GM19452 (cell line): ENCODE measurements at regions not wholly inside any gene's neighbourhood (a gene's known extent, or its start where the extent isn't known, plus 50 kb on each side); places are given as distances from the start of the nearest gene placed in this dataset.
"Not testable (repeated sequence)": the region's sequence is repeated elsewhere in the genome, so short reads cannot be mapped to it uniquely, and the experiment has no call there.

Source experiments
- ATAC-seq: cut with Tn5 transposase; IDR thresholded peaks from one replicate; pipeline ENCODE4 v1.9.1; 2021; ENCODE audit not compliant: unreplicated experiment

DNA sequence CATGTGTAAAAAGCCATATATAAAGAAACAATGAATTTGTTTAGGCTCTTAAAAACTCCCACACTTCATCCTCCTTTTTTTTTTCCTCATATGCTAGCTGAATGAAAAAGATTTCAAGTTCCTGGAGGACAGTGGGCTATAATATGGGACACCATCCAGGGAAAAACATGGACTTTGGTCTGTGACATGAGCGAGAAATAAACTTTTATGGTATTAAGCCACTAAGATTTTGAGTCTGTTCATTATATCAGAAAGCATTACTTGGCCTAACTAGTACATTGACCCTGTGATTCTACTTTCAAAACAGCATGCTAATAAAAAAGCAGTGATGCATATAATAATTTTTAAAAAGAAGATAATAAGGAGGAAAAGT lies 392.3 kb upstream of the CAMK1G start:
- ATAC-seq = no peak

DNA sequence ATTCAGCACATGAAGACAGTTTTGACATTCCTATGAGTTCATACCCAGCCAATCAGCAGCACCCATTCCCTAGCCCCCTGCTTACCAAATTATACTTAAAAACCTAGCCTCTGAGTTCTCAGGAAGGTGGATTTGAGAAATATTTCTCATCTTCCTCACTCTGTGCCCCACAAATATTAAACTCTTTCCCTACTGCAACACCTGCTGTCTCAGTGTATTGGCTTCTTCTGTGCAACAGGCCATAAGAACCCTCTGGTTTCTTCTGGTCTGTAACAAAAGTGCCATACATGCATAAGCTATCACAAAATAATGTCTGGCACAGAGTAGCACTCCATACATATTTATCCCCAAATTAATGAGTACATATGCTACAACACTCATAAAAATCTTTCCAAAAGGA lies 387.4 kb upstream of the CAMK1G start:
- no peak for ATAC-seq

- ATAC-seq = no peak
These were observed 384.4 kb upstream of the CAMK1G start for GRCh38 chr1:209198961-209199750.

GRCh38 chr1:209199822-209200221 lies 383.7 kb upstream of the CAMK1G start:
- no peak for ATAC-seq

- not testable (repeated sequence) for ATAC-seq
These were observed 381.2 kb upstream of the CAMK1G start for GRCh38 chr1:209202321-209202720.

GRCh38 chr1:209202830-209203532 lies 380.5 kb upstream of the CAMK1G start:
- no peak for ATAC-seq

DNA sequence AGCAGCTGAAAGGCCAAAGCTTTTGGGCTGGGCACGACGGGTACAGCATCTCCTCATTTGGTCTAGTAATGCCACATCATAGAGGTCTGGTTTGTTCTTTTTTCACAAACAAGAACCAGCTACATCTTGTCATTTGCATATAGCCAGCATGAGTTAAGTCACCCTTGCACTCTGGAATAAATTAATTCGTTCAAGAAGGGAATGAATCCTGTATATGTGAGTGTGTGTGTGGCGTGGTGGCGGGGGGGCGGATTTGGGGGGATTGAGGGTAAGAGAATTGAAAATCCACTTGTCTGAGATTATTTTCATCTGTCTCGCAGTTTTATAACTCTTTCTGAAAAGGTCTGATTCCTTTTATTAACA lies 380.0 kb upstream of the CAMK1G start:
- no peak for ATAC-seq

DNA sequence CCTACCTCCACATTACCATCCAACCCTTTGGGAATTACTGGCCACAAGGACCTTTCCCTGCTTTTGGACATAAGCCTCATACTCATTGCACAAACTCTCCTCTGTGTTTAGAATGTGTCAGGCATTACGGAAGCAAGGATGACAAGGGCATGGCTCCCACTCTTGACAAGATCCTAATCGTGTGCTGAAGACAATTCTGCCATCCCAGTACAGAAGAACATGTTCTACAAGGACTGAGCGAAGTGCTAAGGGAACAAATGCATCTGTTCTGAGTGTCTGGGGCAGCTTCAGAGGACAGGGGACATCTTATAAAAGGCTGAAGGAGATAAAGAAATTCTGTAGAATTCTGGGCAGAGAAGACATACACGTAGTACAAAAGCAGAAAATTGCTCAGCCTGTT lies 378.5 kb upstream of the CAMK1G start:
- ATAC-seq = no peak

DNA sequence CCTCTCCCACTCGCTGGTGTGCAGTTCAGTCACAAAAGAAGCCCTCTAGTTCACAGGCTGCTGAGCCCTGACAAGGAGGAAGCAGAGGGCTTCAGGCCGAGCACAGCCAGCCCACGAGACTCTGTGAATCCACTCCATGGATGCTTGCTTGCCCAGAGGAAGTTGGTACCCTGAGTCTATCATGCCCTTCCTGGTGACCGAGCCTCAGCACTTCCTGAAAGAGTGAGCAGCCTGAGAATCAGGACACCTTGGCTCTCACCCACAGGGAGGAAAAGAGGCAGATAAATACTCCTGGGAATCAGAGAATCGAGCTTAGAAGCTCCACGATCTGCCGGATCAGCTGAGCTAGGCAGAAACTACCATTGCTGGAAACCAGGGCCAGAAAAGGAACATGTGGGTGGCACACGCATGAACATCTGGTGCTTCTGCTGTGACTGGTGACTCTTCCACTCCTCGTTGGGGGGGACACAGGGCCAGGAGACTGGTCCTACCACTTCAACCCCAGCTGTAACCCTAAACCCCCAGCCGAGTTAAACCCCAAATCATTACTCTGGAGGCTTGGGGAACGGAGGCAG lies 376.3 kb upstream of the CAMK1G start:
- no peak for ATAC-seq

DNA sequence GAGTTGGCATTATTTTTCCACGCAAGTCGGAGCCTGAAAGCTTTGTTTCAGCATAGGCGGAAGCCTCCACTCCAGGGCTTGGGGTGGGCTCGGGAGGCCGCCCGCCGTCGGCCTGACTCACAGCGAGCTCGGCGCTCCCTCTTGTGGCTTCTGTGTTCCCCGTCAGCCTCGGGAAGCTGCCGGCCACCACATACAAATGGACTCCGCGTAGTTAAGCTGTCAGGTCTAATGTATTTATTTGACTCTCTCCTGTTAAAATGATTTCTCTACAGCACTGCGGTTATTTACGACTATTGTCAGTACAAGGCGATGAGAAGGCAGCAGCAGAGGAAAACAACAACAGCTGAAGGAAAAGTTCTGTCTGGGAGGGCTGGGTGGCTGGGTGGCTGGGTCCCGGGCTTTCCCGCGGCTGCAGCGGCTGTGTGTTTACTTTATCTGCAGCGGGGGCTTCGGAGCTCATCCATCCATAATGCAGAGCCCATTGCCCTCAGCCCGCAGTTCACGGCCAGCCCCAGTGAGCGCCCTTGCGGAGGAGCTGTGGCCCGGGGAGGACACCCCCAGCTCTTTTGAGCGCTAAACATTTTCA lies 375.7 kb upstream of the CAMK1G start:
- ATAC-seq = no peak

GRCh38 chr1:209208648-209209047 lies 374.9 kb upstream of the CAMK1G start:
- no peak for ATAC-seq

- no peak for ATAC-seq
These were observed 369.5 kb upstream of the CAMK1G start for GRCh38 chr1:209213989-209214388.

- ATAC-seq = no peak
These were observed 367.7 kb upstream of the CAMK1G start for GRCh38 chr1:209215826-209216225.

DNA sequence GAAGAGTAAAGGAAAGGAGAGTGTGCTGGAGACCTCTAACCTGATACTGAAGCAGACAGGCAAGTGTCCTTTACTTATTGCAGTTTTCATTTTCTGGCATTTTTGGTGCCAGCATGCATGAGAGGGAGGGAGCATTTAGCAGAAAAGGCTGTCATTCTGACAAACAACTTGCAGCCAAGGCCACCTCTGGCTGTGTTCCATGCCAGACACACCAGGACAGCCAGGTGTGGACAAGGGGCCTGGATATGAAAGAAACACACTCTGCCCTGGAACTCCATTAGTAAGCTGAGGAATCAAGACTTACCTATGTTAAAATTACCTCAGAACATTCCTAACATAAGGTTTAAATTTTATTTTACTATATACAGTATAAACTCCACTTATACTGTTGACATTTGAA lies 365.4 kb upstream of the CAMK1G start:
- ATAC-seq = no peak

GRCh38 chr1:209218981-209219380 lies 364.5 kb upstream of the CAMK1G start:
- no peak for ATAC-seq

DNA sequence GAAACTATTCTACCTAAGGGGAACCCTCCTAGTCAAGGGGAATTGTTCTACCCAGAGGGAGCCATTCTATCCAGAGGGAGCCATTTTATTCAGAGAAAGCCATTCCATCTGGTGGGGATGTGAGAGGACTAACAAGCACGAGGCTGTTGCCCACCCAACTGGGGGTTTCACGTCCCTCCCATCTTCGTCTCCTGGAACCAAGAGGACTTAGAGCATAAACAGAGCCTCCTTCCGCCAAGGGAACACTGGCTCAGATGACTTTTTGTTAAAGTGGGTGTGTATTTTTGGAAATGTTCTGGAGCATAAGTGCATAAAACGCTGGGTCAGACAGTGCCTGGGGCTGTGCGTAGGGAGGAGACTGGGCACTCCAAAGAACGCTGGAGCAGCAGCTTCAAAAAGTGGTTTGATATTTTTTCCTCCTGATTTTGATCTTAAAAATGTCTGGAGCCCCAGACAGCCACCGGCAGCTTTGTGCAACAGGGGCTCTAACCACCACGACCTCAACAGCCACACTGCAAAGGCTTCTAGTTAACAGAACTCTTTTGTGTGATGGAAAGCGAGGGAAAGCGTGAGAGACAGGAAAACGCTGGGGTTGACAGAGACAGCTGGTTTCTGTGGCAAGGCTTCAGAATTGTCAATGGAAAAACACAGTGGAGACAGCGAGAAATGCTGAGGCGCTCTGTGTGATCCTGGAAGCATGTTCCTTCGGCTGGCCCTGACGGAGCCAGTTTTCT lies 363.6 kb upstream of the CAMK1G start:
- ATAC-seq = no peak

DNA sequence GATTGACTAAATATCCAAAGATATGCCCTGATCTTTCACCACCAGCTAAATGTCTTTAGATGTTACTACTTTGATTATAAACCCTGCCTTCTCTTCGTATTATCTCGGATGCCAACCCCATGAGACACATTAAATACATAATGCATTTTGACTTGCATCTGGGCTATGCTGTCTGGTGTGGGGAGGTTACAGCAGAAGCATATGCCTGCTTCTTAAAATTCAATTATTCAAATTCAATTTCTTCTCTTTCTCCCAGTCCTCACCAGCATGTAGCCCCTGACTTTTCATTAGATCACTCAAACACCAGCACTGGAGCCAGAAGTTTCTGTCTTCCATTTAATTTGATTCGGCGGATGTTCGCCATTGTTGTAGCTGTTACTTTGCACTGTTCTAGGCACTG lies 360.7 kb upstream of the CAMK1G start:
- ATAC-seq = no peak

DNA sequence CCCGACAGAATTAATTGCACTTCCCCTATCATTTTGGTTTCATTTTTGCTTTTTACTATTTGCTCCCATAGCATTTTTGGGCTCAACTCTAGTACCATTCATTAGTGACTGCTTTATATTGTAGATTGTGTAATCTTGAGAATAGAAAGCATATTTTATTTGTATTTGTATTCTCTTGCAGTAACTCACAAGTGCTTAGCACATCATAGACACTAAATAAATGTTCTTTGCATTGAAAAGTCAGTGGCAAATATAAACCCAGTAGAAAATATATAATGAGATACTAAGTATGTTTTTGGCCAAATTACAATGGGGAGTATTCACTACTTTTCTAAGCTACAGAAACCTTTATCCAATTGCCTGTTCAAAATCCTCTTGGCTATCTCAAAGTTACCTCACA lies 359.7 kb upstream of the CAMK1G start:
- no peak for ATAC-seq

DNA sequence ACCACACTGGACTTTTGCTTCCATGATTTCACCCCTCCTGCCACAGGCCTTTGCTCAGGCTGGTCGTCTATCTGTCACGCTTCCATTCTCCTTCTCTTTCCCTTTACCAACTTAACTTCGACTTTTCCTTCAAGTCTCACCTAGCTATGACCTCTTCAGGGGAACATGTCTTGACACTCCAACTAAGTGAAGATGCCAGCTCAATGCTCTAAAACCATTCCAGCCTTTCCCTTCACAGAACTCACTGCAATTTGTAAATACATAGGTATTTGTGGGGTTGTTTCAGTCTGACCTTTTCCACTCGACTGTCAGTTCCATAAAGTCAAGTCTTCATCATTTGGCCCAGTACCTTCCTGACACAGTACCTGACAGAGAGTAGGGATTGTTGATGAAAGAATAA lies 358.6 kb upstream of the CAMK1G start:
- ATAC-seq = no peak

DNA sequence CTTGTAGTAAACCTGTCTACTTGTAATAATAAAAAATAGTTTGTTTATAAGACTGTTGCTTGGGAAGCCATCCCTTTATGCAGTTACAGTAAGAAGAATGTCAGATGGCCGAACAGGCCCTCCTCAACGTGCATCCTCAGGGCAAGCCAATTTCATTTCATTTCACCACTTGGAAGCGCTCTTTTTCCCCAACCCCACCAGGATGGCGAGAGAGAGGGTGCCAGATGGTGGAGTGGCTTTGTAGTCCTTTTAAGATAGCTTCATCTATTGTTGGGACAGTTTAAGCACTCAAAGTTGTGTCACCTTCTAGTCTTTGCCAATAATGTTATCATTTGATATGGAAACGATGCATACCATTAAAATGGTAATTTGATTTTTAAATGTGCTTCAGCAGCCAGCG lies 356.3 kb upstream of the CAMK1G start:
- ATAC-seq = no peak

DNA sequence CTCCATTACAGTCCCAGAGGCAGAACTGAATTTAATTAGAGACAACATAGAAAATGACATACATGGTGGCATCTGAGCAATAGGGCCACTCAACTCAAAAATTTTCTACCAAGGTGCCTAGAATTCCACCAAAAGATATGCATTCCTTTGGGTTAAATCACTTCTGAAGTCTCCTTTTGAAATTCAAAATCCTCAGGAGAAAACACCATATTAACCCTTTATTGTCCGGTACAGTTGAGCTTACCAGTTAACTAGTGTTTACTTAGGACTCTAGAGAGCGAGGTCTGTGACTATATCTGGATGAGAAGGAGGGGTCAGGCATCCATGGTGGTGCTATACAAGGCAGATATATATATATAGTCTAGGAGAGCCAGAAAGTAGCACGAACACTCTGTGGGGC lies 355.6 kb upstream of the CAMK1G start:
- no peak for ATAC-seq
